HG03442 (cell line): ENCODE measurements at regions not wholly inside any gene's neighbourhood (a gene's known extent, or its start where the extent isn't known, plus 50 kb on each side); places are given as distances from the start of the nearest gene placed in this dataset.

Source experiments
- ATAC-seq: cut with Tn5 transposase; IDR thresholded peaks from one replicate; pipeline ENCODE4 v1.9.1; 2021; ENCODE audit warnings: mild to moderate bottlenecking, moderate library complexity; ENCODE audit not compliant: unreplicated experiment

GRCh38 chr7:47047384-47047783 is 534.5 kb downstream of the TNS3 start:
- no peak for ATAC-seq

- ATAC-seq = no peak
Observed at GRCh38 chr7:47046949-47047348, 535.0 kb downstream of the TNS3 start.

GRCh38 chr7:47045207-47046051 is 536.5 kb downstream of the TNS3 start:
- ATAC-seq = no peak

- ATAC-seq = no peak
Observed at GRCh38 chr7:47044625-47045024, 537.3 kb downstream of the TNS3 start.

GRCh38 chr7:47043304-47043703 is 538.6 kb downstream of the TNS3 start:
- no peak for ATAC-seq

- no peak for ATAC-seq
Observed at GRCh38 chr7:47042669-47043068, 539.2 kb downstream of the TNS3 start.

- no peak for ATAC-seq
Observed at GRCh38 chr7:47040795-47041347, 541.0 kb downstream of the TNS3 start.

- ATAC-seq = no peak
Observed at GRCh38 chr7:47039904-47040303, 542.0 kb downstream of the TNS3 start.

GRCh38 chr7:47039089-47039648 is 542.7 kb downstream of the TNS3 start:
- no peak for ATAC-seq

- ATAC-seq = no peak
Observed at GRCh38 chr7:47038621-47039020, 543.3 kb downstream of the TNS3 start.

- no peak for ATAC-seq
Observed at GRCh38 chr7:47037607-47038006, 544.3 kb downstream of the TNS3 start.

- ATAC-seq = no peak
Observed at GRCh38 chr7:47036909-47037308, 545.0 kb downstream of the TNS3 start.

- no peak for ATAC-seq
Observed at GRCh38 chr7:47035522-47035921, 546.4 kb downstream of the TNS3 start.

- ATAC-seq = no peak
Observed at GRCh38 chr7:47034180-47034579, 547.7 kb downstream of the TNS3 start.

GRCh38 chr7:47032536-47032908 is 549.4 kb downstream of the TNS3 start:
- ATAC-seq = no peak

- no peak for ATAC-seq
Observed at GRCh38 chr7:47031786-47032535, 550.0 kb downstream of the TNS3 start.

GRCh38 chr7:47028284-47028683 is 553.6 kb downstream of the TNS3 start:
- no peak for ATAC-seq

- ATAC-seq = no peak
Observed at GRCh38 chr7:47027695-47028240, 554.1 kb downstream of the TNS3 start.

GRCh38 chr7:47026780-47027361 is 555.0 kb downstream of the TNS3 start:
- ATAC-seq = no peak

- ATAC-seq = no peak
Observed at GRCh38 chr7:47024991-47025390, 556.9 kb downstream of the TNS3 start.

GRCh38 chr7:47008461-47008860 is 573.5 kb downstream of the TNS3 start:
- no peak for ATAC-seq
